ENCODE measurements at regions not wholly inside any gene's neighbourhood (a gene's known extent, or its start where the extent isn't known, plus 50 kb on each side); places are given as distances from the start of the nearest gene placed in this dataset.

DNA sequence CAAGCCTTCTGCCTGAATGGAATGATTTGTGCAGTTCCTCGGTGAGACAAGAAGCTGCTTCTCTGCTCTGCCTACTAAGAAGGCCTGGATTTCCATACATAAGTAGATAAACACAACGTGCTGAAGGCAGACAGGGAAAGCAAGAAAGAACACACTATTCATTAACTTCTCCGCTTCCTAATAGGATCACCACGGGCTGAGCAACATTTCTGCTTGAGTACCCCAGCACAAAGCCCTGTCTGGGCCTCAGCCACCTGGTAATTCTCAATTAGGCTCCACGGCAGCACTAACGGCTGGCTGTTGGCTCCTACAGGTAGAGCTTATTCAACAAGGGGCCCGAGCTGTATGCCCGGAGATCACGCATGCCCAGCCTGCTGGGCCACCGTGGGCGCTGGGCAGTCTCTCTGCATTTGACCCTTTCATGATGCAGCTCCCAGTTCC, 1156.6 kb downstream of the TBC1D22A start:
- TF ChIP-seq SNAI2 (CRISPR knock-in tag; IDR thresholded peaks at IDR 0.05), result no peak
- TF ChIP-seq ZFP3 (CRISPR knock-in tag; IDR thresholded peaks at IDR 0.05), result no peak
- no peak for TF ChIP-seq OSR1 (CRISPR knock-in tag; IDR thresholded peaks at IDR 0.05)
- no peak for TF ChIP-seq TOX (CRISPR knock-in tag; IDR thresholded peaks at IDR 0.05; ENCODE audit: borderline replicate concordance)
- TF ChIP-seq ZFP30 (CRISPR knock-in tag; IDR thresholded peaks at IDR 0.05), result no peak
- no peak for TF ChIP-seq ISL1 (CRISPR knock-in tag; IDR thresholded peaks at IDR 0.05)
- no peak for TF ChIP-seq ARNTL (CRISPR knock-in tag; IDR thresholded peaks at IDR 0.05; ENCODE audit: borderline replicate concordance, low read depth)
- TF ChIP-seq ZNF8 (CRISPR knock-in tag; IDR thresholded peaks at IDR 0.05), result no peak
- TF ChIP-seq, protein P1, sequence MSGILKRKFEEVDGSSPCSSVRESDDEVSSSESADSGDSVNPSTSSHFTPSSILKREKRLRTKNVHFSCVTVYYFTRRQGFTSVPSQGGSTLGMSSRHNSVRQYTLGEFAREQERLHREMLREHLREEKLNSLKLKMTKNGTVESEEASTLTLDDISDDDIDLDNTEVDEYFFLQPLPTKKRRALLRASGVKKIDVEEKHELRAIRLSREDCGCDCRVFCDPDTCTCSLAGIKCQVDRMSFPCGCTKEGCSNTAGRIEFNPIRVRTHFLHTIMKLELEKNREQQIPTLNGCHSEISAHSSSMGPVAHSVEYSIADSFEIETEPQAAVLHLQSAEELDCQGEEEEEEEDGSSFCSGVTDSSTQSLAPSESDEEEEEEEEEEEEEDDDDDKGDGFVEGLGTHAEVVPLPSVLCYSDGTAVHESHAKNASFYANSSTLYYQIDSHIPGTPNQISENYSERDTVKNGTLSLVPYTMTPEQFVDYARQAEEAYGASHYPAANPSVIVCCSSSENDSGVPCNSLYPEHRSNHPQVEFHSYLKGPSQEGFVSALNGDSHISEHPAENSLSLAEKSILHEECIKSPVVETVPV (CRISPR knock-in tag; IDR thresholded peaks at IDR 0.05), result no peak

Measured in SK-N-SH treated with all-trans-retinoic acid at 6 μM for 48 hours (cell line).